ENCODE measurements at regions not wholly inside any gene's neighbourhood (a gene's known extent, or its start where the extent isn't known, plus 50 kb on each side); places are given as distances from the start of the nearest gene placed in this dataset.

GRCh38 chr20:12597551-12597950, 411.2 kb upstream of the SPTLC3 start:
- no peak for DNase-seq

DNA sequence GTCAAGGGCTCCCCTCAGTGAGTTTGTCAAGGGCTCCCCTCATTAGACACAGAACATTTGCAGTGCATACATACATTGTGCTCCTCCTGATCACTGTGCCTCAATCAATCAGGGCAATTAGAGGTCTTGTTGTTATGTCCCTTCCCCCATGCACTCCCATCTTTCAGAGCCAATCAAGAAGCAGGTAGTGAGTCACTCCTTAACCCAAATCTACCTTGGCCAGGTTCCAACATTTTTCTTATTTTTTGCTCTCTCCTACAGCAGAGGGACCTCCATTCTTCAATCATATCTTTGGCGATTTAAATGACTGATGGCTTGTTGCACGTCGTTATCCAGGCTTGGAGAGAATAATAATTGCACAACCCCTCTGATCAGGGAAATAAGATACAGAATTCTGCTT, 409.9 kb upstream of the SPTLC3 start:
- no peak for DNase-seq

- DNase-seq, result no peak
Observed at GRCh38 chr20:12599494-12599893, 409.3 kb upstream of the SPTLC3 start.

GRCh38 chr20:12605751-12606150, 403.0 kb upstream of the SPTLC3 start:
- DNase-seq, result no peak

- DNase-seq, result no peak
Observed at GRCh38 chr20:12610871-12611270, 397.9 kb upstream of the SPTLC3 start.

GRCh38 chr20:12614764-12615163, 394.0 kb upstream of the SPTLC3 start:
- no peak for DNase-seq

DNA sequence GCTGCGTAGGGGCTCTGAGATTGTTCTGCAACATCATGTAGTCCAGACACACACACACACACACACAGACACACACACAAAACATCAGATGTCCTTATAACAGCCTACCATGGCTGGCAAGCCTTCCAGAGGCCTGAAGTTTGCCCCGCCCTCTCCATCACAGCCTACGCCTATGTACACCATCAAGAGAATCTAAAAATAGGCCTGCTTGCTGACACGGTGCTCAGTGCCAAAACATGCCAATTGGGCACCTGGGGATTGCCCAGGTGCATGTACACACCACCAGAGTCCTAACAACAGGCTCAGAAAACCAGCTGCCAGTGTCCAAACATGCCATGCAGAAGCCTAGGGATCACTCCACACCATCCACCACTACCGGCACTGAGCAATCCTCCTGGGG, 391.7 kb upstream of the SPTLC3 start:
- no peak for DNase-seq

DNA sequence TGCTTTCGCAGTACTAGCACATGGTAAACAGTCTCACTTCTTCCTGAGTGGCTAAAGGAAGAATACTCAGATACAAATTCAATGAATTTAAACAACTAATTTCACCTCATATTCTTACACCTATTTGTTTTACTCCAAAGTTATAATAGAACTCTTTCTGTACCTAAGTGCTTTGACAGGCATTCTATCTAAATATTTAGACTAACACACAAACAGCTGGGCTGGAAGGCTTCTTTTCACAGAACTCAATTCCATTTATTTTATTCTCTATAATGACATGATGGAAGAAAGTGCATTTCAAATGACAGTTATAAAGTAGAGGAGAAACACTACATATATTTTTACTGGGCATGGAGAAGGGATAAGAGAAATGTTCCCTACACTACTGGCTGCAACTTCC, 384.9 kb upstream of the SPTLC3 start:
- DNase-seq, result no peak

GRCh38 chr20:12627485-12627884, 381.3 kb upstream of the SPTLC3 start:
- no peak for DNase-seq

GRCh38 chr20:12638633-12639312, 370.0 kb upstream of the SPTLC3 start:
- no peak for DNase-seq

GRCh38 chr20:12640251-12640650, 368.5 kb upstream of the SPTLC3 start:
- DNase-seq, result no peak

GRCh38 chr20:12641619-12642018, 367.2 kb upstream of the SPTLC3 start:
- DNase-seq, result no peak

- DNase-seq, result no peak
Observed at GRCh38 chr20:12644461-12644860, 364.3 kb upstream of the SPTLC3 start.

DNA sequence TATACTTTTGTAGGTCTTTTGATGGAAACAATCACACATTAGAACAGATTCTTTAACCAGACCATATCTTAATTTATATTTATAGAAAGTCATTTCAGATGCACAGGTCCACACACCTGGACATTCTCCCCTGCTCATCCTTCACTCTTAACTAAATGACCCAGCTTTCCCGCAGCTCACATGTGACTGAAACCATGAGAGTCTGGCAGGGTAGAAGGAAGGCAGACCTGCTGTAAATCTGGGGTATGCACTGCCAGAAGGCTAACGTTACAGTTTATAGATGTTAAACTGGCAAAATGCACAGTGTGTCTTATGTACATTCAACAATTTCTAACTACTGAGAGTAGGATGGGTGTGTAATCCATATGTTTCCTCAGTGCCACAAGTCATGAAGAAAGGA, 359.5 kb upstream of the SPTLC3 start:
- DNase-seq, result no peak

GRCh38 chr20:12653642-12654041, 355.1 kb upstream of the SPTLC3 start:
- no peak for DNase-seq

DNA sequence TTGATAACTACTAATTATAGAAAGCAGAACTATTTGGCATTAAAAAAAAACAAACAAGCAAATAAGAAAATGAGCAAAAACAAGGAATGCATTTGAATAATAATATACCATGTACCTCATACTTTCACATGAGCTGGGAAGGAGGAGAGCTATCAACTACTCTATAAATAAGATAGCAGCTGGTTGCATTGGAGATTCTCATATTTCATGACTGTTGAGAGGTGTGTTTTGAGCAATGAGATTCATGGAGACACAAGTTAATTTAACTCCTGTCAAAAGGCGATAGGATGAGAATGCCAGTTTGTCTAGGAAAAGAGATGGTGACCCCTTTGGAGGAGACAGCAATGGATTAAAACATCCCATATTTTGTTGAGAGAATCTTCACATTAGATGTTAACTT, 348.8 kb upstream of the SPTLC3 start:
- DNase-seq, result no peak

GRCh38 chr20:12660918-12661317, 347.9 kb upstream of the SPTLC3 start:
- no peak for DNase-seq

- DNase-seq, result no peak
Observed at GRCh38 chr20:12670301-12670700, 338.5 kb upstream of the SPTLC3 start.

DNA sequence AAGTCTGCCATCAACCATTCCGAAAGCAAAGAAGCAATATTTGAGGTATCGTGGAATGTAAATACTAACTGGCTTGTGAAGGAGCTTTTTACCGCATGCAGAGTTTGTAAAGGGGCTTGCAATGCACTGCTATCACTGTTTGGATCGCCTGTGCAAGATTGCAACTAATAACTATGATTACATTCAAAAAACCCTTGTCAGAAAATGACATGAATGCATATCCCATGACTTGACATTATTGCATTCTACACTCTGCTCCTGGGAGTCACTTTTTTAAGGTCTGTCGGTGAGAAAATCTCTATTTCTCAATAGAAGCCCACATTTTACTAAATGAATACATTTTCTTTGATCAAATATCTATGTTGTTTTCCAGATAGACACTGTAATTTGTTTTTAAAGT, 335.4 kb upstream of the SPTLC3 start:
- no peak for DNase-seq

GRCh38 chr20:12677925-12678324, 330.8 kb upstream of the SPTLC3 start:
- no peak for DNase-seq

DNA sequence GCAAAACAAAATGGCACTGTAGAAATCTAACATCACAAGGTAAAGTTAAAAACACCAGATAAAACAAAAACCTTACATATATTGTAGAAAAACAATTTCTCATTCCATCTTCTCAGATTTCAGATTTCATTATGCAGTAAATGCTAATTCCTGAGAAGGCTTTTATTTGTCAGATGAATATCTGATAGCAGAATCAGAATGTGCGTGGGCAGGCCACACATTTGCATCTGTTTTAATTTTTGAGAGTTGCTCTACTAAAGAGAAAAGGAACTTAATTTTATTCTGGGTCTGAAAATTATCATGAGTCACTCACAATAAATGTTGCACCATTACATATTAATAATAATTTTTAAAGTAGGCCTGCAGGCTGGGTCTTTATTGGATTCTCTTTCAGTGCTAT, 329.3 kb upstream of the SPTLC3 start:
- DNase-seq, result no peak

GRCh38 chr20:12682613-12683012, 326.2 kb upstream of the SPTLC3 start:
- no peak for DNase-seq

GRCh38 chr20:12687476-12687875, 321.3 kb upstream of the SPTLC3 start:
- DNase-seq, result no peak

DNA sequence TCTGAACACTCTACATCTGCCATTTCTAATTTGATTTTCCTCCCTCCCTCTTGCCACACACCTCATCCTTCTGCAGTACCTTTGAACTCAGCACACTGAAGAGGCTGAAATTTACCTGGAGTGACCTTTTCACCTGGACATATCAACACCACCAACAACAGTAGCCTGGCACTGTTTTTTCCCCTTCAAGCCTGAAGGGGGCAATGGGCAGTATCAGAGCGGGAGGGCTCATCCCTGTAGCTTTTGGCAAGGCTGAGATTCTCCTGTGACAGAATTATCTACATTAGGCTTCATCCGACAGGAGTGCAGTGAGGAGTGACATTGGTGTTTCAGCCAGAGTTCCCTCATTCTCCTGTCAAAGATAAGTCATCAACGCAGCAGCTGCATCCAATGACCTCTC, 312.8 kb upstream of the SPTLC3 start:
- no peak for DNase-seq

DNA sequence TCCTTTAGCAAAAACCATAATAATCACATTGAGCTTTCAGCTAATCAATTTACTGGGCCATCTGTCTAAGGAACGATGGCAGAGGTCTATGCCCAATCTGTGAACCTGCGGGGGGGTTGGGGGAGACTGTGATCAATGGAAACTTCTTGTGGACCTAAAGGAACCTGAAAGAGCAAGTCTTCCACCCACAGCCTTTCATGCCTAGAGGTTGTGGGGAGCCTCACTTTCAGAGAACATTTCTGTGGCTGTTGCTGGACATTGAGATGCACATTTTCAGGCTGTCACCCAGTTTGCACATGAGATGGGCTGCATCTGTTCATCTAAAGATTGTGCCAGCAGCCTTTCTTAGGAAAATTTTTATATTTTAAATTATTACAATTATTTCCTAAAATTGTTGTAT, 310.0 kb upstream of the SPTLC3 start:
- no peak for DNase-seq

Measured in GF-D8 (cell line).